Coronary artery (tissue), 2 donors: ENCODE measurements at regions not wholly inside any gene's neighbourhood (a gene's known extent, or its start where the extent isn't known, plus 50 kb on each side); places are given as distances from the start of the nearest gene placed in this dataset.

Experiments used
- DNase-seq: peaks from one replicate; pipeline ENCODE4 v3.0.0-alpha.2; 2017; ENCODE audit warnings: low spot score
- H3K27ac ChIP-seq, 2 donors: fragments of 200-600 bp; sonication (generic); one replicate each; pipeline ENCODE4 v1.5.1; 2016 to 2019
- H3K4me3 ChIP-seq: fragments of 200-600 bp; sonication (generic); 2 replicates; pipeline ENCODE4 v1.5.1; 2016; ENCODE audit warnings: mild to moderate bottlenecking, moderate library complexity
- CTCF ChIP-seq: fragments of 200-600 bp; sonication (generic); IDR thresholded peaks from one replicate; pipeline ENCODE4 v1.5.1; 2019; ENCODE audit warnings: antibody characterized with exemption

- no peak overlapping the region for H3K4me3 ChIP-seq
- no peak overlapping the region for H3K27ac ChIP-seq
- TF ChIP-seq CTCF = no peak
- DNase-seq = no peak
These were observed 710.7 kb upstream of the SGCG start for GRCh38 chr13:22470075-22470474.

GRCh38 chr13:22482496-22483000 is 698.2 kb upstream of the SGCG start:
- DNase-seq = no peak
- Histone ChIP-seq H3K27ac (no peak overlapping the region), H3K4me3 (no peak overlapping the region)
- no peak for TF ChIP-seq CTCF

GRCh38 chr13:22483276-22483675 is 697.5 kb upstream of the SGCG start:
- Histone ChIP-seq H3K27ac (no peak overlapping the region), H3K4me3 (no peak overlapping the region)
- DNase-seq = no peak
- no peak for TF ChIP-seq CTCF

GRCh38 chr13:22486490-22486889 is 694.3 kb upstream of the SGCG start:
- no peak overlapping the region for H3K4me3 ChIP-seq
- no peak for TF ChIP-seq CTCF
- no peak for DNase-seq
- H3K27ac ChIP-seq = no peak overlapping the region

GRCh38 chr13:22487932-22488331 is 692.8 kb upstream of the SGCG start:
- TF ChIP-seq CTCF = no peak
- no peak for DNase-seq

GRCh38 chr13:22489771-22490170 is 691.0 kb upstream of the SGCG start:
- no peak for TF ChIP-seq CTCF
- Histone ChIP-seq H3K4me3 (no peak overlapping the region), H3K27ac (no peak overlapping the region)
- DNase-seq = no peak

More at GRCh38 chr13:22487932-22488331, 692.8 kb upstream of the SGCG start:
- no peak overlapping the region for H3K4me3 ChIP-seq
- no peak overlapping the region for H3K27ac ChIP-seq

- DNase-seq = no peak
- H3K27ac ChIP-seq = no peak overlapping the region
- TF ChIP-seq CTCF = no peak
- H3K4me3 ChIP-seq = no peak overlapping the region
These were observed 685.0 kb upstream of the SGCG start for GRCh38 chr13:22495819-22496218.
